HG03097 (cell line): ENCODE measurements at regions not wholly inside any gene's neighbourhood (a gene's known extent, or its start where the extent isn't known, plus 50 kb on each side); places are given as distances from the start of the nearest gene placed in this dataset.
"Not testable (repeated sequence)": the region's sequence is repeated elsewhere in the genome, so short reads cannot be mapped to it uniquely, and the experiment has no call there.

ENCODE experiments used
- ATAC-seq: cut with Tn5 transposase; IDR thresholded peaks from one replicate; pipeline ENCODE4 v1.9.1; 2021; ENCODE audit not compliant: unreplicated experiment, low FRiP score

DNA sequence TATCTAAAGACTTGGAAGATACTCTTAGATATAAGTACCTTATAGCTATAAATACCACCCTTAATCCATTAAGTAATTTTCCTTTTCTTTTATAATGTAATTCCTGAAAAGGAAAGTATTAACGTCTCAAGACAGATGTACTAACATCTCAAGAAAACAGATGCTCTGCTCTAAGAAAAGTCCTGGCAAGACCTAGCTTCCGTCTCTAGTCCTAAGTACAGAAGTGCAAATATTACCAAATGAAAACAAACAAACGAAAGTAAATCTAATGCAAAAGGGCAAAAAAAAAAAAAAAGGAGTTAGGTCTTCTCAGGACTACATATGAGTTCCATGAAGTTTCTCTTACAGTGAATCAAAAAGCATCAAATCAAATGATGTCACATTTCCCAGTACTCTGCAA is 106.8 kb upstream of the PDE10A start:
- no peak for ATAC-seq

DNA sequence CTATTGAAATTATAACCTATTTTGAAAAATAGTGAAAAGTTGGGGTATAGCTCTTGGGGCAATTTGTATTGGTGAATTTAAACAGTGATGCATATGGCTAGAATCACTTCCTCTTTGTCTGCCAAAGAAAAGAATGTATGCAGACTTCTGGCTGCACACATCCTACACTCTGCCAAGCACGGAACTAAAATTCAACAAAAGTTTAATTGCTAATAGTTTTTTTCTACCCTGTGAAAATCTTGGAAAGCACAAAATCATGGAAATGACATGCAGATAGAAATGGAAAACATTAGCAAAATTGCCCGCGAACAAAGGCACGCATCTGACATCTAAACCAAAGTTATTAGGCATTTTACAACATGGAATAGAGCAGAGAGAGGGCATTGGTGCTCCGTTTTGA is 106.4 kb upstream of the PDE10A start:
- no peak for ATAC-seq

DNA sequence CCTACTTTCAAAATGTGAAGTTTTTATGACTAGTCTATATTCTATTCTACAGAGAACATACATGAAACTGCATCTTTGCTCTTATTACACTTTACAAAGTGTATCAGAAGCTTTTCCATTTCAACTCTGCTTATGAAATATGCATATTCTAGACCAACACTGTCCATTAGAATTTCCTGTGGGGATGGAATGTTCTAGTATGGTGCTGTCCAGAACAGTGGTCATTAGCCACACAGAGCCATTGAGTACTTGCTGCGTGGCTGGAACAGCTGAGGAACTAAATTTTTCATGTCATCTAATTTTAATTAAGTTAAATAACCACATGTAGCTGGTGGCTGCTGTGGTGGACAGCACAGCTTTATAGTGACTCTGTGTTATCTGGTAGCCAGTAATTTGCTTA is 105.9 kb upstream of the PDE10A start:
- ATAC-seq, result no peak

DNA sequence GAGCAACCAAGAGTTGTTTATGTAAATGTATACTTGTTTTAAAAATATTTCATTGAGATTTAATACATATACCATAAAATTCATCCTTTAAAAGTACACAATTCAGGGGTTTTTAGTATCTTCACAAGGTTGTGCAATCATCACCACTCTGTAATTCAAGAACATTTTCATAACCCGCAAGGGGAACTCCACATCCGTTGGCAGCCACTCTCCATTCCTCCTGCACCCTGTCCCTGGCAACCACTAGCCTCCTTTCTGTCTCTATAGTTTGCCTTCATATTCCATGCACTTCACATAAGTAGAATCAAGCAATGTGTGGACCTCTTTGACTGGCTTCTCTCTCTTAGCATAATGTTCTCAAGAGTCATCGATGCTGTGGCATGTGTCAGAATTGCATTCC is 104.2 kb upstream of the PDE10A start:
- ATAC-seq, result no peak

DNA sequence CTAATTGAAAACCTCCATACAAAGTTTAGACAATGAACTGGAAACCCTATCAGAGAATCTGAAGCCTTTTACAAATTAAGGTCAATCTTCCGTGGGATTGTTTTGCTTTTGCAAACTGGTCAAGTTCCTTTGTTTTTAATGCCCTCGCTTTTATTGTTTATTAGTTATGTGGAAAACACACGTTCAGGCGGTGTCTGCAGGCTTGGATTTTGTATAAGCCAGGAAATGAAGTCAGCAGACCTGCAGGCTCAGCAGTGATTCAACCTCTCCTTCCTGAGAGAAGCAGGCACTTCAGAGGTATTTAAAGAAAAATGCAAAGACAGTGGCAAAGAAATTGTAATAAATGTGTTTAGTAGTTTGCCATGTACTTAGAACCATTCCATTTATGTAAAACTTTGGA is 103.4 kb upstream of the PDE10A start:
- ATAC-seq, result no peak

DNA sequence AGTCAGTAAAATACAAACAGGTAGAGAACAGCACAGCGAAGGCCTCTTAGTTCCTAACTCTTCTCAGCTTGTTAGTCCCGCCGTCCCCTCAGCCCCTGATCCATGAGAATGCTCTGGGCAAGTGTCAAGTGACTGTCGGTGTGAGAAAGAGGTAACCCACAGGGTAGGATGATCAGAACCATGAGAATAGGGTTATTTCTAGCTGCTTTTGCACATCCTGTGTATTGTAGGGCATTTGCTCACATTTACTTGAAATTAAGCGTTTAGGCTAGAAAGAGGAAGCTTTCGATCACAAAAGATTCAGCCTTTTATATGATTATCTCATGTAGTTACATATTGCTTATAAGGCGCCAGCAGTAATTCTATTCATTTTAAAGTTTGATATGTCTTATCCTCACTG is 103.0 kb upstream of the PDE10A start:
- no peak for ATAC-seq

DNA sequence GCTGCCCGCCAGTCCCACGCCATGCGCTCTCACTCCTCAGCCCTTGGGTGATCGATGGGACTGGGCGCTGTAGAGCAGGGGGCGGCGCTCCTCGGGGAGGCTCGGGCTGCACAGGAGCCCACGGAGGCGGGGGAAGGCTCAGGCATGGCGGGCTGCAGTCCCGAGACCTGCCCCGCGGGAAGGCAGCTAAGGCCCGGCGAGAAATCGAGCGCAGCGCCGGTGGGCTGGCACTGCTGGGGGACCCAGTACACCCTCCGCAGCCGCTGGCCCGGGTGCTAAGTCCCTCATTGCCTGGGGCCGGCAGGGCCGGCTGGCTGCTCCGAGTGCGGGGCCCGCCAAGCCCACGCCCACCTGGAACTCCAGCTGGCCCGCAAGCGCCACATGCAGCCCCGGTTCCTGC is 102.2 kb upstream of the PDE10A start:
- ATAC-seq, result not testable (repeated sequence)

DNA sequence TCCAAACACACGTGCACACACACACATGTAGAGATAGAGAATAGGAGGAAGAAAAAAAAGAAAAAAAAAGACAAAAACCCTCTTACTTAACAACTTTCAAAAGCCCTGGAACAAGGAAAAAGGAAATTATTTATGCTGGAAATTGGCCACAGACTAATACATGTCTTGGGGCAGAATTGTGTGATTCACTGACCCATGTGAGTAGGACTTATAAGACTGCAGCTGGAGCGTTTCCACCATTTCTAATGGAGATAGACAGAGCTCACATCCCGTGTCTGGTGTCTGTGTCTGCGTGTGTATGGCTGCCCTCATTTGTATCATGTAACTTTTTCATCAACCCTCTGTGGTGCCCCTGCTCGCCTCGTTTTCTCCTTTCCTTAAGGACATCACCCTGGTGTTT is 99.8 kb upstream of the PDE10A start:
- ATAC-seq, result no peak

DNA sequence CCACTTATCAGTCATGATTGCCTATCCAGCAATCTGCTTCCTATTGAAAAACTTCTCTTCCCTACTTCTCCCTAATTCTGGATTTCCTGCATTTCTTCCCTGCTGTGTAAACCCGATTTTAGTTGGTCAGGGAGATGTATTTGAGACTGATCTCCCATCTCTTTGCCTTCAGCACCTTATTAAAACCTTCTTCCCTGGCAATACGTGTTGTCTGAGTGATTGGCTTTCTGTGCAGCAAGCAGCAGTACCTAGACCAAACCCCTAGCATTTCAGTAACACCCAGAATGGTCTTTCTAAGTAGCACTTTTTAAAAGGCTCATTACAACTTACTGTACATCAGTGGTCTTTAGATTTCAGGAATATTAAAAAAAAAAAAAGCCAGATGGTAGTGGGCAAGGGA is 99.1 kb upstream of the PDE10A start:
- no peak for ATAC-seq

DNA sequence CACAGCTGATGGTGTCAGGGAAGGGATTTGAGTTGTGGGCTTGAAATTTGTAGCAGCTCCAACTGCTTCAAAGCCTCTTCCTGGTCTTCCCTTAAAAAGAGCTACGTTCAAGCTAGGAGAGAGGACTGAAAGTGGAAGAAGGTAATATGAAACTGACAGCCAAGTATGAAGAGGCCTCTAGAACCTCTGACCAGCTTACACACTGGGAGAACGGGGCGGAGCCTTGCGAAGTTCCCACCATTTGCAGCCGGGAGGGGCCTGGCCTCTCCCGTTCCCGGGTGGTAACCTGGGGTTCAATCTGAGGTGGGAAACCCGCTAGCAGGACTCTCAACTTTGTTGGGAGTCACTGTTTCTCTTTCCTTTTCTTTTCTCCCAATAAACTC is 97.8 kb upstream of the PDE10A start:
- no peak for ATAC-seq

DNA sequence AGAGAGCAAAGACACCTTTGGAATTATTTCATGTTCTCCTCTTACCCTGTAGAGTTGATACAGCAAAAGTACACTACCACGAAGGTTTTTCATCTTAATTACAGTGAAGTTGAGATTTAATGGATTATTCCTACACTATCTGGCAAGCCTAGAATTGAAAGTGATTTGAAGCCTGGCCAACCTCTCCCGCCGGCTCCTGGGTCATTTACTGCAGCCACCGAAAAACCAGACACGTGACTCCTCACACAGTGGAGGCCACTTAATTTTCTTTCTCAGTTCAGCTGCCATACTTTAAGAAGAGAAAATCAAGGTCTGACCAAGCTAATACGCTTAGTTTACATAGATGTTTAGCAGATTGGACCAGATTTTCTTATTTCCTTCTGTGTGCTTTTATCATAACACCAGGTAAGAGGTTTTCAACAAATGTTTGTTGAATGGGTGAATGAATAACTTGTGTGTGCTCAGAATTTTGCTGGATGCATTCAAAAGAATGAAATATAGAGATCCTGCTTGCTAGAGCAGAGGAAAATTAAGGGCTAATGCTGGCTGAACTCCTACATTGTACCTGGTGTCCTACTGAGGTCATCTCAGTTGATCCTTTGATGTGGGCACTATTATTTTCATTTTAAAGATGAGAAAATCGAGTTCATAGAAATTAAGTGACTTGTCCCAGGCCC is 97.2 kb upstream of the PDE10A start:
- no peak for ATAC-seq

DNA sequence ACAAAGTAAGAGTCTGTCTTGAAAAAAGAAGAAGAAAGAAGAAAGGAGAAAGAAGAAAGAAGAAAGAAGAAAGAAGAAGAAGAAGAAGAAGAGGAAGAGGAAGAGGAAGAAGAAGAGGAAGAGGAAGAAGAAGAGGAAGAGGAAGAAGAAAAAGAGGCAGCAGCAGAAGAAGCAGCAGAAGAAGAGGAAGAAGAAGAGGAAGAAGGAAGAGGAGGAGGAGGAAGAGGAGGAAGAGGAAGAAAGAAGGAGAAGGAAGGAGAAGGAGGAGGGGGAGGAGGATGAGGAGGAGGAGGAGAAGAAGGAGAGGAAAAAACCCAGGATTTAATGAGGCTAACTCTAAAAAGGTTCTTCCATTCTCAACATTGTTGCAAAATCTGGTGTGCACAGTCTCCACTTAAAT is 95.4 kb upstream of the PDE10A start:
- no peak for ATAC-seq

DNA sequence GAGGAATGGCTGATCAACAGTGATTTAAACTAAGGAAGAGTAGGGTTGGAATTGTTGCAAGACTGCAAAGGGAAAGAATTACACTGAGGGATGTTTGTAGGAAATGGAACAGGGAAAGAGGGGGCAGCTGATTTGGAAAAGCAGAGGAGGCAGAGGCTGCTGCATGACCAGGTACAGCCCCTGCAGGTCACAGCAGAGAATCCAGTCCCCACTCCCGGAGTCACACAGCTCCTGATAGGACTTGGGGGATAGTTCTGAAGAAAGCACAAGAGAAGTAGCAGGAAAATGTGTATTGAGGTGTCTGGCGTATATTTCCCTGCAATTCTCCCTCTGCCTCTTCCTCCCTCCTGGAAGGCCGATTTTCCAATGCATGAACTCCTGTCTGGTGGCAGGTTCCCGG is 92.5 kb upstream of the PDE10A start:
- ATAC-seq, result no peak

DNA sequence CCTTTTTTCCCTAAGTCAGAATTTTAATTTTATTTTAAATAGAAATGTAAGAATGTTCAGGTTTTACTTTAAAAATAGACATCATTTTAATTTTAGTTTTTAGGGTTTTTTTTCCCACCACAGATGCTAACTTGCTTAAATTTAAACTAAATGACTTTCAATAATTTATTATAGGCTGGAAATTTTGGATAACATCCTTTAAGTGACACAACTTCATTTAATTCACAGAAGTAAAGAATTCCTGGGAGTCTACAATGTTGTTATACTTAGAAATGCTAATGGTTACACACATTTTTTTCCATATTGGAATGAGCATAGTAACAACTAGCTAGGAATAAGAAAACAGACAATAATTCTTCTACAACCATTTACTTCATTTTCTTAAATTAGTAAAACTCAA is 90.5 kb upstream of the PDE10A start:
- ATAC-seq, result no peak

DNA sequence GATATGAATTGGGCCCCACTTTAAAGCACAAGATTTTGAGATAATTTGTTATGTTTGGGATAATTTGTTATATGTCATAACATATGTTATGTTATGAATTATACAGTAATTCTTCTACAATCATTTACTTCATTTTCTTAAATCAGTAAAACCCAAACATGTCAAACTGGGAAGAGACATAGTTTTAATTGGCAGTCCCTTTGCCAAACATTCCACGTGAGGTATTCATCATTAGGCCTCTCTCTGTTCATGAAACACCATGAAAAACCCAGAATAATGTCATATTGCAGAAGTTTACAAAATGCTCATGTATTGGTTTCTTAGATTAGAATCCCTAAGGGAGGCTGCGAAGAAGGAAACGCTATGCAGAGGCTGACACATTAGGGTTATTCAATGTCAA is 89.4 kb upstream of the PDE10A start:
- ATAC-seq, result no peak

DNA sequence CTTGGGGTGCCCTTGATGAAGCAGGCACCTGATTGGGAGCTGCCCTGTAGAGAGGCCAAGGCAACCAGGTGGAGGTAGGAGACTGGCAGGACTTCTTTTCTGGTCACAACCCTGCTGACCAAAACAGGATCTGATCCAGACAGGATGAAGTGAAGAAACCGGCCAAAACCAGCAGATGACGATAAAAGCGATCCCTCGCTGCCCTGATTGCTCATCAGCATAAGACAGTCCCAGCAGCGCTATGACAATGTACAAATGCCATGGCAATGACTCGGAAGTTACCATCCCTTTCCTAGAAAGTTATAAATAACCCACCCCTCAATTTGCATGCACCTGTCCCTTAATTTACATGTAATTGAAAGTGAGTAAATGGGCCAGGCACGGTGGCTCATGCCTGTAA is 88.4 kb upstream of the PDE10A start:
- no peak for ATAC-seq

DNA sequence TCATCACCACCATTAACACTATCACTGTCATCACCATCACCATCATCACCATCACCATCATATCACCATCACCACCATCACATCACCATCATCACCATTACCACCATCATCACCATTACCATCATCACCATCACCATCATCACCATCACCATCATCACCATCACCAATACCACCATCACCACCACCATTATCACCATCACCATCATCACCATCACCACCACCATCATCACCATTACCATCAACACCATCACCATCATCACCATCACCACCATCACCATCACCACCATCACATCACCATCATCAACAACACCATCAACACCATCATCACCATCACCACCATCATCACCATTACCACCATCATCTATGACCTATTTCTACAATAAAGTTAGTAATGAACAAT is 86.1 kb upstream of the PDE10A start:
- no peak for ATAC-seq

DNA sequence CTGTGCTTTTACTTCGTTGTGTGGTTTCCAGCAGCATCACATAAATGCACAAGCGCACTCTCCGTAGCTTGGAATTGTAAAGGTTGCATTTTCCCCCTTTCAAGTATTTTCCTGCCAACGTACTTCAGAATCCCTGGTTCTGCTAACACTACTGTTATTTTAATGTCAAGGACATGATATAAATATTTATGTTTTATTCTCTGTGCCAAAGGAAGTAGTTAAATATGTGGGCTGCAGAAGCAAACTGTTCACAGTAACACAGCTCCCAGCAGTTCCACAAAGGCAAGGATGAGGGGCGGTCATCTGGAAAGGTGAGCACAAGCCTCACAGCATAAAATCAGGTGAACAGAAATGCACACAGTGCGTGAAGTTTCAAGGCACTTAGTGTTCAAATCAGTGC is 85.3 kb upstream of the PDE10A start:
- ATAC-seq, result no peak

DNA sequence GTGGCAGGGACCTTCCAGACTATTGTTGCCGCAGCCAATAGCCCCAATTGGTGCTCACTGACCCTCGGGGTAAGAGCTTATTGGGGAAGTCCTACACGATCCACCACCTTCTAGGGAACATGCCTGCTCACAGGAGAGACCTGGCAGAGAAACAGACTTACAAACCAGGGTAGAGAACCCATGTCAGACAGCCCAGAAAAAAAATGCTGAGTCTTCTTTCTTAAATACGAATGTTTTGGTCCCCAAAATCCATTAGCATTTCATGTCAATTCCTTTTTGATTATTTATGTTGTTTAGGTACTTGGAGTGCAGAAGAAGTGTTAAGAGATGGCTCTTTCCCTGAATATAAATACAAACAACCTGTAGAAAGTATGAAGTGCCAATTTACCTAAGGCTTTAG is 84.9 kb upstream of the PDE10A start:
- no peak for ATAC-seq

DNA sequence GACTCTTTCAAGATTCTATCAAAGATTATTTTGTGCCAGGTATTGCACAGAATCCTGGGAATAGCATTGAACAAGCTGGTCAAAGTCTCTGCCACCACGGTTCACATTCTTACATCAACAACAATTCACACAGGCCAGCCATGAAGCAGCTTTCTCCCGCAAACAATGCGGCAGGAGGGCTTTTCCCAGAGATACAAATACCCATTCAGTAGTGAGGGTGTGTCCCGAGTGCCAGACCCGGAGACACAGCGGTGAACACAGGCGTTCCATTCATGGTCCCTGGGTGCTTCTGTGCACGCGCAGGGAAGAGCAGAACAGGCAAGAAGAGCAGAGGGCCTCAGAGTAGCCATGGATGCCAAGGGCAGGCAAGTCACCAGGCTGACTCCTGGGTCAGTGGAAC is 83.3 kb upstream of the PDE10A start:
- no peak for ATAC-seq

DNA sequence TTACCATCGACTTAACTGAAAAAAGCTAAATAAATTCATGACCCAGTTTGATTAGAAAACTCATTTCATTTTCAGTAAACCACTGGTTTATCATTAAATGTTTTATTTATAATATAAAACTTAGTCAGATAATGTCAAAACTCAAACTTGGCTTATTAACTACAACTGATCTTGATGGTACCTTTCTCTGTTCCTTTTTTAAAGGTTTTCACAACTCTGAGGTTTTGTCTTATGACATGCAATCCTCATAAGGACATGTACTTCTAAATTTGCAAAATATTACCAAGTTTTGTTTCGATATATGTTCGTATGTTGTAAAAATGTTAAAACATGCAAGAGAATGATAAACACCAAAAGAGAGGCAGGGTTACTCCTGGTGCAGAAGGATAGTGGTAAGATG is 82.5 kb upstream of the PDE10A start:
- ATAC-seq, result no peak

DNA sequence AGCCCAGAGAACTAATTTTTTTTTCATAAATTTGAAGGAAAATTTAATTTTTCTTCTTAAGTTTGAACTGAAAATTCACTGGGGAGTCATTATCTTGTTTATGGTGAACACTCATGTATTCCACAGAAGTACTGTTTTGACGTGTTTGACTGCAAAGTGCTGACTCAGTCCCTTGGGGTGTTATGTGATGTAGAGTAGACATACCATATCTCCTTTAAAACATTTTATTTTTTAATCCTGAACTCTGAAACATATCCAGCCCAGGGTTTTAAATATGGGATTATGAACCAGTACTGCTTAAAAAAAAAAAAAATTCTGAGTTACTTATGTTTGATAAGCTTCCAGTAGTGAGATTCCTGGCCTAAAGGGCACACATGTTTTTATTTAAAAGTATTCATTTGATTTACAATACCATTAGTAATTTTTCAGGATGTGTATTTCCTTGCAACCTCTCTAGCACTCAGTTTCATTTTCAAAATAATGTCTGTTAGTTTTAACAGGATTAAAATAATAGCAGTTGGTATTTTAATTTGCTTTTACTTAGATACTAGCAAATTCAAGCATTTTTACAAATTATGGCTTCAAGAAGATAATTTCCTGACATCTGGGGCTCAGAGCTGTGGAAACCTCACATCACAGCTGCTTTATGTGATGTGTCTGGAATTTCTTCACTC is 81.7 kb upstream of the PDE10A start:
- ATAC-seq, result no peak
